DMS 273 (cell line): ENCODE measurements at regions not wholly inside any gene's neighbourhood (a gene's known extent, or its start where the extent isn't known, plus 50 kb on each side); places are given as distances from the start of the nearest gene placed in this dataset.

ENCODE experiments used
- DNase-seq: peaks from one replicate; lab custom pipeline; 2025; ENCODE audit not compliant: unreplicated experiment; lab: John Stamatoyannopoulos, UW

DNA sequence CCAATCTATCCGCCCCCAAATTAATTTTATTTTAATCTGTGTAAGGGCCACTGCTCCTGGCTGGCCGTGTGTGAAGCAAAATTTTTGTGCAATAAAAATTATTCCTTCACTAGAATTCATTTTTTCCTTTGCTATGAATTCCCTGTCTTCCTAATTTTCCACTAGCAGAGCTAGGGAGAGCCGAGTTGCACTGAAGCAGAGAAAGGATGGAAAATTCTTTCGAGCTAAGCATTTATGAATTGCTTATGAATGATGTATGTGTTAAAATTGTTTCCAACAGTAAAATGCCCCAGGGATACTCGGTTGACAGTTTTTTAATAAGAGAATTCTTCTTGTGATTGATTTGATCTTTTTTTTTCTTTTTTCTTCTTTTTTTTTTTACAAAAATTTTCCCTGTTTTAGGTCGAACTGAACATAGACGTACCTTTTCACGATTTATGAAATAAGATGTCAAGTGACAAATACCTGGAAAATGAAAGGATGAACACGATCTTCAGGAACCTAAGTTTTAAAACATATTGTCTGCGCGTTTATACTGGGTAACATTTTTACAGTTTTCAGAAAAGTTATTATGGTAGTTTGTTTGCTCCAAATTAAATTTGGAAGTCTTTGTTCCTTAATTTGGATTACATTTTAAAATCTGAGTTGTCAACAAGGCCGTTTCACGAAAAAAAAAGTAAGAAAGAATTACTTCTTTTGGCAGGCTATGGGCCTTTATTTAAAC, 288.8 kb upstream of the NFE2L3 start:
- peak; percentile 75 for DNase-seq

DNA sequence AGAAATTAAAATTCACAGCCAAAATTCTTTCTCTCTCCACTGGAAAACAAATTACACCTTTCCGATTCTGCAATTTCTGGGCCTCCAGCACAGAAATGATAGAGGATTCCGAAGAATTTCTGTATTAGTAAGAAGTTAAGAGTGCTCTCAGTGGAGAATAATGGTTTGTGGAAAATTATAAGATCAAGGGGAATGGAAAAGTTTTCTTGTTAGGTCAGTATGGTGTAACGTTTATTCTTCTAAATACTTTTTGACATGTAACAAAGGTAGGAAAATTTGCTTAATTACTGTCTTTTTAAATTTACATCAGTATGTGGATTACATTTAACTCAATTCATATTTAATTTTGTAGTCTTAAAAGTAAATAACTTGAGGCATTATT, 288.3 kb upstream of the NFE2L3 start:
- DNase-seq, result peak; percentile 61

DNA sequence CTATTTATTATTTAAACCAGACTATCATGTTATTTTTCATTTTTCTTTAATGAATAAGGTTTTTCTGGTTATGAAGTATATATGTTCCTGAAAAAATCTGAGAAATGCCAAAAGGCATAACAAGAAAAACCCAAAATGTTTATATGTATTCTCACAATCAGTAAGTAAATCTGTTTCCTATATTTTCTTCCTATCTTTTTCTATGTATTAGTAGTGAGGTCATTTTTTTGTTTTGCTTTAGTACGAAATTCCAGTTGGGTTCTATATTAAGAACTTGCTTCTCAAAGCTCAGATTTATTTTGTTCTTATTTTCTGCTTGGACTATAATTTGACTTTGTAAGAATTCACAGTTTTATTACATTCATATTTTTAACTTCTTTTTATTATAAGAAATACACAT, 287.5 kb upstream of the NFE2L3 start:
- no peak for DNase-seq

DNA sequence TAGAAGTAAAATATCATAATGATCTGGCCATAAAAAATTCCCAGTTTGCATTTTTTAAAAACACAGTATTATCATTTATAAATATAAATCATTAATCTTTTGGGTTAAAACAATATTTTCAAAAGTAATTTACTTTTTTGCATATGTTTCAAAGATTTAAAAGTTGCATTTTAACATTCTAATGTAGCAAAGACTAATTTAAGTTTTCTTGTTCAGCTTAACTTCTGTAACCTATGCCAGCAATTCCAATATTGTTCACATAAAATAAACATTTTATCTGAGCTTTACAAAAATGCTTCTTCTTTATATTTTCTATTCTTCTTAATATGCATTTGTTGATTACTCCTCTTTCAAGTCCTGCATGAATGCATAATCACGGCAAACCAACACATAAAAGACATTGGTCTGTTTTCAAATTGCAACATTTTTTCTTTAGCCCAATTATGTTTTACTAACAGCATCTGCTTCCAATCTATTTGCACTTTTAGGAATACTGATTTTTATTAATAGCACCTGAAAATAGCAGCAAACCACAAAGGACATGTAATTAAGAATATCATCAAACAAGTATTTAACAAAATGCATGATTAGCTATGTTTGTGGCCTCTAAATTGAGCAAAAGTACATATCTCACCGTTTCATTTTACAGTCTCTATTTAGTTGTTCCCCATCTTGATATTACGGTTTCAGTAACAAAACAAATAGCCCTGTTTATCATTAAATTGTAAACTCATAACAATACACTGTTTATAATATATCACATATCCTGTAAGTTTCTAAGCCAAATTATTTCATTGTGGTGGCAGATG, 286.9 kb upstream of the NFE2L3 start:
- DNase-seq, result peak; percentile 76

DNA sequence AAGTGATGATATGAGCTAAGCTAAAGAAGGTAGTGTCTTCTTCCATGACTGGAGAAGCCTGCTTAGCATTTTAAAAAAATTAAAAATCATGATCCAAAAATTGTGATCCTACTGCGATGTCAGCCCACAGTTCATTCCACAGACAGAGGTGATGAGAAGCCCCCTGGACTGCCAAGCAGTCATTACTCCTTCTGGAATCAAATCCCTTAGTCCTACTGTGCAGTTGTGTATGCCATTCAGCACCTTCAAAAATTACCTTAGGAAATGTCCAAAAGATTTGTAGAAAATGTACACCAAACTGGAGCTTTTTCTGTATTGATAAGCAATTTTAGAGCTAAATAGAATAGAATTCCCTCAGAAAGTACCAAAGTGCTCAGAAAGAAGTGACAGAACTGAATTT, 283.5 kb upstream of the NFE2L3 start:
- DNase-seq, result no peak

DNA sequence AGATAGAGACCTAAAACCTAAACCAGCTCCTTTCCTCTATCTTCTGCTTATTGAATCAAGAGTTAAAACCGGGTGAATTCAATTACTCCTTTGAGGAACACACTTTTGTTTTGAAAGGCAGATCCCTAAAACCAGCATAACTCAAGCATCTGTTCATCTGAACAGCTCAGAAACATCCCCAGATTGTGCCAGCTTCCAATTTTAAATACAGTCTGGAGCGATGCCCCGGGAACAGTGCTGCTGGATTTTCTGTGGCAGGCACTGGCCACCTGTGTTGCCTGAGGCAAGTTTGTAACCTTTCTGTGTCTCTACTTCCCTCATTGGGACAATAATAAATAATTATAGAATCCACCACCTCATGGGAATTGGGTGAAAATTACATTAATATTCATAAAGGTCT, 281.4 kb upstream of the NFE2L3 start:
- DNase-seq, result peak; percentile 94

DNA sequence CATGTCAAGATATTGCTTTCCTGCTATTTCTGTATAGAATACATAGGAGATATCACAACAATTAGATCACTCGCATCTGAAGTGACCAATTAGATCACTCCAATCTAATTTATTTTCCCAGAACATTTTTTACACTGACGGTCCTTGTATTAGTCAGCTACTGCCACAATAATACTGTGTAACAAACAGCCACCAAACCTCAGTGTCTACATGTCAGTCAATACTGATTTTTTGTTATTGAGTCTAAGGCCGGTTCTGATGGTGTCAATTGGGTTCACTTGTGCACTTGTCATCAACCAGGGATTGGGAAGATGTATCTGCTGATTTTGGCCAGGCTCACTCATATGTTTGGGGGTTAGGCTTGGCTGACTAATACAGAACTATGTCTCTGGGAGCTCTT, 275.9 kb upstream of the NFE2L3 start:
- DNase-seq, result no peak

DNA sequence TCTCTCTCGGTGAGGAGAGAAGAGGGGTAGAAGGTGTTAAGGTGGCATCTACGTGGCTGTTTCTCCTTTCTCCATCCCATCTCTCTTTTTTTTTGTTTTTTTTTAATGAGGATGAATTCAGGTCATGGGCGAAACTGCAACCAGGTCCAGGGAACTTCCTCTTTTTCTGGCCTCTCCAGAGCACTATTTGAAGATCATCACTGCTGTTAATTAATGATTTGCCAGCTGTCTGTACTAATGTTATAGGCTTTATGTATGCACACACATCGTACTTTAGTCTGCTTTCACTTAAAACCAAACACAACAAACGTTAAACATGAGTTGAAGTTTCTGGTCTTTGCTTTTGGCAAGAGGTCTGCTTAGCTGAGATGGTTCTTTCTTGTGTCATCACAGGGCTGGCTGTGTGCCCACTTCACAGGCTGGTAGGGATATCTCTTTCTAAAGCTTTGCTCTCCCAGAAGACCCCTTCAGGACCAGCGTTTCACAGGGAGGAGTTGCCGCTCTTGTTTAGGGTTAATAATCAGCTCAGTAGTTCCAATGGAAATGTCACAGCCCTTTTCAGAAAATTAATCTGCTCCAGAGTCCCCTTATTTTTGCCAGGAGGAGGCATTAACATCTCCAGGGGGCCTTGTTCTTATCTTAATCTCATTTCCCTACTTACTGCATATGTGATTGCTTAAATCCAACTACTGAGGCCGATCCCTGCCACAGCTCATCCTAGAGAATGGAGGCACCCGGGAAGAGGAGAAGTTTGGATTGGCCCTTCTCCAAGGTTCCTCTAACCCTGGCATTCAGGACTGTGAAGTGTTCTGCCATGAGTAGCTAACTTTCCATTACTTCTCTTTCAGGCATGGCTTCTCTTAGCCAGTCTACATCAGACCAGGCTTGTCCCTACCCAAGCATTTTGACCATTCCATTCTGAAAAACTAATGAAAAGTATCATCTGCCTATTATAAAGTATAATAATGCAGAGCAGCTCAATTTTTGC, 273.9 kb upstream of the NFE2L3 start:
- DNase-seq, result peak; percentile 61

DNA sequence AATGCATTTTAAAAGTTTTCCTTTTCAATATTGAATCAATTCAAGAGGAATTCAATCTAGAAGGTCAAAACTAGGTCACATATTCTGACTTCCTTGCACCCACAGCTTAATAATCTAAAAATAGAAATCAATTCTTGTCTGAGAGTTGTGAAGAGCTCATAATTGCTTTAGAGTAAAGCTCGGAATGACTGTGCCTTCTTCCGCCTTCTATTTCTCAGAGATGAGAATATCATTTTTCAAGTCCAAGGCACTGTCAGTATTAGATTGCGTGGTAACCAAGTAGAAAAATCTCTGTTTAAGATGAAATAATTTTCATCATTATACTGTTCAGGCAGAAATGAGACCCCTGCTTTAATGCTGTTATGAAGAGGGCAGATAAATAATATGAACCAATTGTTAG, 272.2 kb upstream of the NFE2L3 start:
- no peak for DNase-seq

DNA sequence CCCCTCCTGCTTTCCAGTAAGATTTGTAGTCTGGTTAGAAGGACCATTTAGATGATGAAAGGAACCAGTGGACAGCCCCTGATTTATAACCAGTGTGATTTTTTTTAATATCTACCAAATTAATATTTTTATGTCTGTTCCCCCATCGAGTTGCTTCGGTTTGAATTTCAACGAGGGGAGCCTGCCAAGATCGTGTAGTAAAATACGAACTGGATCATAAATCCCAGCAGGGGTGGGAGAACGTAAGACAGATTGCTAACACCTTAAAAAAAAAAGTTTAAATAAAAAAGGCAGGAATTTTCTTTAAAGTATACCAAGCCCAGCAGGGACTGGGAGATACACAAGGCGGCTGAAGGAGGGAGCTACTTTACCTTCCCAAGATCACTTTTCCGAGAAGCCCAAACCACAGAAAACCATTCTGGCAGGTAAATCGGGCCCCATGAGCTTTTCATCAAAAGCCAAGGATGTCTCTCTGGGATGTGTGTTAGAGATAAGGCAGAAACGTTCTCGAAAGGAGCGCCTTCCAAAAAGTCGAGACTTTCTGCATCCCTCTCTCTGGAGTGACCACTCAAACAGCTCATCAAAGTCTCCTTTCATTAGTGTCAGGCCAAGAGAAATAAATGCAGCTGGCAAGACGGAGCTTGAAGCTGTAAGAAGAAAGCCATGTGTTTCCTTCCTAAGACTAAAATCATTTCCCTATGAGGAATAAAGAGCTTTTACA, 270.5 kb upstream of the NFE2L3 start:
- DNase-seq, result no peak

DNA sequence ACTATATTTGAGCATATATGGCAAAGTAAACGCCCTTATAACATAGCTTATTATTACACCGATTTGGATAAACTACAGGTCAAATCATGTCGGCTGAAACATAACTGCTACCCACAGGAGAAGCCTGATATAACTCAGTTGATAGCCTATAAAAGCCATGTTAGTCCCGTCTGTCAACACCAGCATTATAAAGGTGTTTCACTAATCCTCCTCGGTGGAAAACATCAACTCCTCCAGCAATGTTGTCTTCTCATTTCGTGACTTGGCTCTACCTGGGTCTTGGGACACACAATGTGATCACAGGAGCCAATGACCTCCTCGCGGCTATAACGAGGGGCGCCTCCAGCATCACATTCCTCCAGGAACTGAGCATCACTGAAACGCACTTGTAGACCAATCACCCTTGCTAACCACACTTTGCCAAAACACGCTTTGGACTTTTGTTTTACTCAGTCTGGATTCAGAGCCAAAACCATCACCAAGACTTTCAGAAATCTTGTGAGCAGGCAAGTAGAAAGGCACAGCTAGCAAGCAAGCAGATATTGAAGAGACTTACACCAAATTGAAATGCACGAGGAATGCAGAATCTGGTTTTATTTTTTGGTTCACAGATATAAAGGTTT, 269.7 kb upstream of the NFE2L3 start:
- DNase-seq, result no peak

DNA sequence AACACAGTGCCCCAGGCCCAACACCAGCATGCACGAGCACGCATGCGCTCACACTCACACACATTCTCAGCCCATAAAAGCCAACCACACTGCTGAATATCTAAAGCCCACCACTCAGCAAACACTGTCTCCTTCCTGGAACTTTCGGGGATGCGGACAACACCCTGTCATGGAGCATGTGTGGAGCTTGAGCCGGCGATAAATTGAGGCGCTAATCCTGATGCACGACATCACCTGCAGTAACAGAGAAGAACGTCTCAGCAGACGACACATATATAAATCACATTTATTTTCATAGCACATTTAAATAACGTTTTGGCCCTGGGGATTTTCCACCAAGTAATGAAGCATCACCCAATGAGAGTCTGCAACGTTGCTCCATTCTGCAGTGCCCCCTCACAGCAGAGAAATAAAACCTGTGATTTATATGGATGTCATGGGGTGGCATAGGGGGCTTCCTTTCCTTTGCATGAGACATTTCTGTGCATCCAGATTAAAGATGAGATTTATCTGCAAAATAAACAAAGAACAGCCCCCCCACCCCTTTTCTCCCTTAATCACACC, 267.7 kb upstream of the NFE2L3 start:
- DNase-seq, result no peak

DNA sequence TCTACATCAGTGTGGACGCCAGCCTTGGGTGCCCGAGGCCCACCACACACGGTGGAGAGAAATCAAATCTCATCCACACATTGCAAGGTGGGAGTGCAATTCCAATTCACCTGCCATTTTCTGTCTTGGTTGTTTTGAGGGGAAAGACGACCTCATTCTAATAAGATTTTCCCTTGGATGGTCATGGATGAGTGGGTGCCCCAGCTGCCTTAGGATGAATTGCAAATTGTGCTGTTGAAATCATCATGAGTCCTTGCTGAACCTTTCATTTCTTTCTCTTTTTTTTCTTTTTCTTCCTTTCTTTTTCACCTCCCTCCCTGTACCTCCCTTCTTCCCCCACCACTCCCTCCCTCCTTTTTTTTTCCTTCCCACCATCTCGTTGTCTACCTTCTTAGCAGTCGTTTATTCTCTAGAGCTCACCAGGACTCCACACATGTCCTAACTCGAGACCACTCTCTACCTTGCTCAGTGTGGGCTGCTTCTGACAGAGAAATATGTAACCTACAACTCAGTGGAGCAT, 266.9 kb upstream of the NFE2L3 start:
- DNase-seq, result peak; percentile 49

DNA sequence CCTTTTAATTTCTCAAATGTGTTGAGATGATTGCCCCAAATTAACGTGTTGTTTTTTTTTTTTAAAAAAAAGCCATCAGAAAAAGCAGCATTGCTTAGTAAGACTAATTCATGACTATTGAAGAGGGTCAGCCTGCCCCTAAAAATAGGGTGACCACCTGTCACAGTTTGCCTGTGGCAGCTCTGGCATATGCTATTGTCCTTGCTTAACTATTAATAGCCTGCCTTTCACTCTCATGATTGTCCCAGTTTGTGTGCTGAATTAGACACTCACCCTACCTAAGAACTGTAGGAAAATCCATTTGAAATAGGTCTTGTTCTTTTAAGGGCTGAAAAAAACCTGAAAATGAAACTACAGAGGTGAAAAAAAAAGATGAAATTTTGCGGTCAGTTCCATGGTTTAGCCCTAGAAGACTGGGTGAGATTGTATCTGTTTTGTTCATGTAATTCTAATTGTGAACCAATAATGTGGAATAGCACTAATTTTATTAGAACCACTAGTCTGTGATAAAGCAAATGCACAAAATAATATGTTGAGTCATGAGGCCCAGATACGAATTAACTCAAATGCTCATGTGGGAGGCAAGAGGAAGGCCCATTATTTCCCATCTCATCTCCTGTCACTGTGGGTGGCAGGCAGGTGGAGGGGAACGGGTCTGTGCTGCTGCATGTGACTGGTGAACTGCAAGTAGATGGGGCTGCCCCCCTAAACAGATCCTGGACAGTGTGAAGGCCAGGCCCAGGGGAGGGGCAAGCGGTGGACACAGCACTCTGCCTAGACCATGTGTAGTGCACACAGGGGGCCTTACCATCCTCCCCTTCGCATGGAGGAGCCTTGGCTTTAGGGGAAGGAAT, 265.4 kb upstream of the NFE2L3 start:
- DNase-seq, result peak; percentile 58

DNA sequence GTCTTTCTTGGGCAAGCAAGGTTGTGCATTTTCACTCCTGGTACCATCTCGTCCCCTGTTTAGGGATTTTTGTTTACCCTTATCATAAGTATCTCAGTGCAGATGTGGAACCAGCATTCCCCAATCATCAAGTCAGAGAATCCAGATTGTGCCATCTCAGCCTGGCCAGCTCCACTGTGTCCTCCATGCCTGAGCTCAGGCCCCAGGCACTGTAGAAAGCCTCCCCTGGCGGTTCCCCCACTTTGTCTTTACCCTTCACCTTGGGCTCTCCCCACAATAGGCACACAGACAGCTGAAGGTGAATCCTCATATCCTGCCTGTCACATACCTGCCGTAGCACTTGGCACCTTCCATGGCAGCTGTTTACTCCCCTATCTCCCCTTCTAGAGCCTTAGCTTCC, 264.7 kb upstream of the NFE2L3 start:
- DNase-seq, result no peak

DNA sequence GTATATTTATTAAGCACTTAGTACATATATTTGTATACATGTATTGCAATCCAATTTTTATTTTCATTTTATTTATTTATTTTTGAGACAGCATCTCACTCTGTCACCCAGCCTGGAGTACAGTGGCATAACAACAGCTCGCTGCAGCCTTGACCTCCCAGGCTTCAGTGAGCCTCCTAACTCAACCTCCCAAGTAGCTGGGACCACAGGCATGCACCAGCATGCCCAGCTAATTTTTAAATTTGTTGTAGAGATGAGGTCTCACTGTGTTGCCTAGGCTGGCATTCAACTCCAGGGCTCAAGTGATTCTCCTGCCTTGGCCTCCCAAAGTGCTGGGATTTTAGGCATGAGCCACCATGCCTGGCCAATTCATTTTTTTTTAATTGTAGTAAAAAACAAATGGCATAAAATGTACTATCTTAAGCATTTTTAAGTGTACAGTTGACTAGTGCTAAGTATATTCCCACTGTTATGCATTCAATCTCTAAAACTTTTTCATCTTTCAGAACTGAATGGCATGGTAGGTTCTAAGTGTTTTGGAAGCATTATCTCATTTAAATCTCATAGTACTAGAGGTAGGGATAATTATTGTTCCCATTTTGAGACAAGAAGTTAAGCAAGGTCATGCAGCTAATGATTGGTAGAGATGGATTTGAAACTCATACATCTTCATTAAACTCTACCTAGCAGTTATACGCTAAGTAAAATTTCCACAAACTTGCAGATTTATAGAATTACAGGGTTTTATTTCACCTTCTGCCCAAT, 264.0 kb upstream of the NFE2L3 start:
- DNase-seq, result no peak

DNA sequence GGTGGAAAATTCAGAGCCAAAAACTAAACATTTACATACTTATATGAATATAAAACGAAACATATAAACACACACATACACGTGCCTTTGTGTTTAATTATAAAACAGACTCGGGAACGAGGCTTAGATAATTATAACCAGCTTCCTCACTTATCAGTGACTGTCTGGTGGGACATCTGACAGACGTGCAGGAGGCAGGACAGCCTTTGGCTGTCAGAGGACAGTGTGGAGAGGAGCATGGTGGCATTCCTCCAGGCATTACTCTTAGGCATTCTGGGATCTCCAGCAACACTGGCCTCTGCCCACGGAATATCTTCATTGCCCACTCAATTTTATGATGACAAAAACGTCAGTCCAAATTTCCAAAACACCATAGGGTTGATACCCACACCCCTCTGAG, 262.2 kb upstream of the NFE2L3 start:
- DNase-seq, result no peak

DNA sequence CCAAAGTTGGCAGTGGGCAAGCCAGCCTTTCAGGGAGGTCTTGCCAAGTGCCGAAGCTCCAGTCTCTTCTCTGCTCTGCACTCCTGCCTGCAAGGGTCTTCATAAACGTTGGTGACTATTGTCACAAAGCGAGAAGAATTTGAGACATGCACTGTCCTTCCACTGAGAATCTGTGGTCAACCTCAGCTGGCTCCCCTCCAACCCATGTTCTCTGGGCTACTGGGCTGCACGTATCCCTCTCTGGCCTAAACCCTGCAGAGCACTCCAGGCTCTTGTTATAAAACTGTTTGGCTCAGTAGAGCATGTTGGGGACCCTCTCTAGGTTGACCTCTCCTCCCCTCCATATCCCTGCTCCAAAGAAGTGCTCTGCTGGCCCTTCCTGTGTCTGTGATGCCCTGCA, 260.4 kb upstream of the NFE2L3 start:
- no peak for DNase-seq
